ENCODE measurements at regions not wholly inside any gene's neighbourhood (a gene's known extent, or its start where the extent isn't known, plus 50 kb on each side); places are given as distances from the start of the nearest gene placed in this dataset.

DNA sequence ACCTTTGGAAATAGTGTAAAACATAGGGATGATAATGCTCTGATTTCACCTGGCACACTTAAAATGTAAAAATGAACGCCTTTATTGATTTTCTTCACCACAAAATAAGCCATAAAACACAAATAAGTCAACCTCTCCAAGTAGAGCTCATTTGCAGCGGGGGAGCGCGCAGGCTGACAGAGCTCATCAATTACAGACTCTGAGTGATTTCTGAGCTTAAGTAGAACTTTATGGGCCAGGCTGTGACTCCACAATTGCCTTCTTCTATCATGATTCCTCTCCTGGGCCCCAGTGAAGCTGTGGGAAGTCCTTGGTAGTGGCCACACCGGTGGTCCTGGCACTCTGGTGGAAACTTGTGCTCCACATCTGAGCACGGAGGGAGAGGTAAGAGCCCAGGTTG, 789.0 kb upstream of the RAB6C start:
- TF ChIP-seq POLR2A (IDR thresholded peaks at IDR 0.05; ENCODE audit: low read depth, low read length) (no peak), POLR2AphosphoS5 (IDR thresholded peaks at IDR 0.05; ENCODE audit: low read depth, low read length) (no peak), SPI1 (IDR thresholded peaks at IDR 0.05; ENCODE audit: low read depth, low read length) (no peak), PAX5 (IDR thresholded peaks at IDR 0.05; ENCODE audit: insufficient read depth, low read length, severe bottlenecking) (no peak), TAF1 (IDR thresholded peaks at IDR 0.05; ENCODE audit: low read depth, low read length) (no peak), POU2F2 (IDR thresholded peaks at IDR 0.05; ENCODE audit: low read depth, low read length) (no peak)
